NB4 (cell line): ENCODE measurements at regions not wholly inside any gene's neighbourhood (a gene's known extent, or its start where the extent isn't known, plus 50 kb on each side); places are given as distances from the start of the nearest gene placed in this dataset.
"Not testable (repeated sequence)": the region's sequence is repeated elsewhere in the genome, so short reads cannot be mapped to it uniquely, and the experiment has no call there.

Experiments used
- DNase-seq: peaks from one replicate; pipeline ENCODE4 v3.0.0; 2010; ENCODE audit warnings: low read depth
- H3K4me3 ChIP-seq: one replicate; pipeline ENCODE4 v1.5.1; 2011; ENCODE audit warnings: mild to moderate bottlenecking, low read depth, low read length, moderate library complexity
- MAX ChIP-seq: IDR thresholded peaks from 2 replicates; pipeline ENCODE4 v1.6.1; 2011; ENCODE audit warnings: low read depth, low read length
- MYC ChIP-seq: IDR thresholded peaks from 2 replicates; pipeline ENCODE4 v1.6.1; 2011; ENCODE audit warnings: low read depth, low read length
- POLR2A ChIP-seq: IDR thresholded peaks from 2 replicates; pipeline ENCODE4 v1.6.1; 2011; ENCODE audit warnings: mild to moderate bottlenecking; ENCODE audit not compliant: insufficient read length; ENCODE audit errors: extremely low read depth
- TF ChIP-seq, protein P1 (sequence below): IDR thresholded peaks from one replicate; pipeline ENCODE4 v1.5.1; 2012; ENCODE audit warnings: low read depth, low read length

DNA sequence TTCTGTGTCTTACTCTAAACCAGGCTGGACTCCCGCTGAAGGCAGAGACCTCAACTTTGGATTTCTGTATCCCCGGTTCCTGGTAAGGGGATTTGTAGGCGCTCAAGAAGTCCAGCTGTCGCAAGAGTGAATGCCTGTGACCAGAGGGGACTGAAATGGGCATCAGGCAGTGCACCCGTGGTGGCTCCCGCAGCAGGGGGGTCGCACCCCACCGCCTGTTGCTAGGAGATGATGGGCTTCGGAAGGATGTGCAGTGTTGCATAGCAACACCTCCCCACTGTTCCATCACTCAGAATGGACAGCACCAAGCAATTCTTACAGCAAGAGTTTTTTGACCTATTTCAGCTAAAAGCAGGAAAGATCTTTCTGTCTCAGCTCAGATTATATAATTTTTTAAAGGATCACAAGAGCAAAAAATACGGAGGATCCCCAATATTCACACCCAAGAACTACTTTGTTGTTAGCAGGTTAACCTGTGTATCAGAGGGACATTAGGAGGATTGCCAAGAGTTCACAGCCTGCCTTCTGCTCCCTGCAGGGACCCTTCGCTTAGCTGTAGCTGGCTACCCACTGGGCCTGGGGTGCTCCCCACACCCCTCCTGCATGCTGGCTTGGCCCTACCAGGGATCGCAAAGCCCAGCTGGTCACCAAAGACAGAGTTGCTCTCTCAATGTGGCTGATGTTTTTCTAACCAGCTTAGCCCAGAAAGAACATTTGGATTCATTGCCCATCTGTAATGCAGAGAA, 63.8 kb downstream of the SOWAHC start:
- H3K4me3 ChIP-seq: no peak overlapping the region
- DNase-seq: no peak
- TF ChIP-seq MYC (no peak), POLR2A (no peak), MAX (no peak)
- TF ChIP-seq, protein P1, sequence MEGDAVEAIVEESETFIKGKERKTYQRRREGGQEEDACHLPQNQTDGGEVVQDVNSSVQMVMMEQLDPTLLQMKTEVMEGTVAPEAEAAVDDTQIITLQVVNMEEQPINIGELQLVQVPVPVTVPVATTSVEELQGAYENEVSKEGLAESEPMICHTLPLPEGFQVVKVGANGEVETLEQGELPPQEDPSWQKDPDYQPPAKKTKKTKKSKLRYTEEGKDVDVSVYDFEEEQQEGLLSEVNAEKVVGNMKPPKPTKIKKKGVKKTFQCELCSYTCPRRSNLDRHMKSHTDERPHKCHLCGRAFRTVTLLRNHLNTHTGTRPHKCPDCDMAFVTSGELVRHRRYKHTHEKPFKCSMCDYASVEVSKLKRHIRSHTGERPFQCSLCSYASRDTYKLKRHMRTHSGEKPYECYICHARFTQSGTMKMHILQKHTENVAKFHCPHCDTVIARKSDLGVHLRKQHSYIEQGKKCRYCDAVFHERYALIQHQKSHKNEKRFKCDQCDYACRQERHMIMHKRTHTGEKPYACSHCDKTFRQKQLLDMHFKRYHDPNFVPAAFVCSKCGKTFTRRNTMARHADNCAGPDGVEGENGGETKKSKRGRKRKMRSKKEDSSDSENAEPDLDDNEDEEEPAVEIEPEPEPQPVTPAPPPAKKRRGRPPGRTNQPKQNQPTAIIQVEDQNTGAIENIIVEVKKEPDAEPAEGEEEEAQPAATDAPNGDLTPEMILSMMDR: no peak

GRCh38 chr2:109678724-109679201, 64.6 kb downstream of the SOWAHC start:
- not testable (repeated sequence) for DNase-seq, H3K4me3 ChIP-seq

- TF ChIP-seq POLR2A (no peak), MAX (no peak), MYC (no peak)
- TF ChIP-seq, protein P1: no peak
- DNase-seq: no peak
- no peak overlapping the region for H3K4me3 ChIP-seq
These were observed 65.1 kb downstream of the SOWAHC start for GRCh38 chr2:109679225-109679624.

- DNase-seq: no peak
- TF ChIP-seq MAX (no peak), POLR2A (no peak), MYC (no peak)
- TF ChIP-seq, protein P1: no peak
- H3K4me3 ChIP-seq: no peak overlapping the region
These were observed 65.5 kb downstream of the SOWAHC start for GRCh38 chr2:109679626-109680025.

GRCh38 chr2:109680523-109681297, 66.5 kb downstream of the SOWAHC start:
- no peak overlapping the region for H3K4me3 ChIP-seq
- TF ChIP-seq MYC (no peak), MAX (no peak), POLR2A (no peak)
- TF ChIP-seq, protein P1: no peak
- DNase-seq: no peak
